ENCODE measurements at regions not wholly inside any gene's neighbourhood (a gene's known extent, or its start where the extent isn't known, plus 50 kb on each side); places are given as distances from the start of the nearest gene placed in this dataset.
"Not testable (repeated sequence)": the region's sequence is repeated elsewhere in the genome, so short reads cannot be mapped to it uniquely, and the experiment has no call there.

GRCh38 chr2:76174505-76174904 lies 463.8 kb upstream of the GCFC2 start:
- TF ChIP-seq CTCF (IDR thresholded peaks at IDR 0.05), result no peak
- Histone ChIP-seq H3K9me3 (no peaks in the 10 kb centered on the region), H3K4me1 (ENCODE audit: control insufficient read depth in 1 of 2, insufficient read depth in 1 of 2, low read depth in 1 of 2, low read length in 1 of 2) (no peaks in the 10 kb centered on the region), H3K36me3 (no peaks in the 10 kb centered on the region), H3K4me3 (ENCODE audit: low read depth in 1 of 2, low read length in 1 of 2) (no peak overlapping the region), H3K27me3 (no peaks in the 10 kb centered on the region), H3K27ac (no peak overlapping the region)

GRCh38 chr2:76173206-76173605 lies 462.5 kb upstream of the GCFC2 start:
- H3K27me3 ChIP-seq; H3K4me3 ChIP-seq (ENCODE audit: low read depth in 1 of 2, low read length in 1 of 2); H3K9me3 ChIP-seq: not testable (repeated sequence)

DNA sequence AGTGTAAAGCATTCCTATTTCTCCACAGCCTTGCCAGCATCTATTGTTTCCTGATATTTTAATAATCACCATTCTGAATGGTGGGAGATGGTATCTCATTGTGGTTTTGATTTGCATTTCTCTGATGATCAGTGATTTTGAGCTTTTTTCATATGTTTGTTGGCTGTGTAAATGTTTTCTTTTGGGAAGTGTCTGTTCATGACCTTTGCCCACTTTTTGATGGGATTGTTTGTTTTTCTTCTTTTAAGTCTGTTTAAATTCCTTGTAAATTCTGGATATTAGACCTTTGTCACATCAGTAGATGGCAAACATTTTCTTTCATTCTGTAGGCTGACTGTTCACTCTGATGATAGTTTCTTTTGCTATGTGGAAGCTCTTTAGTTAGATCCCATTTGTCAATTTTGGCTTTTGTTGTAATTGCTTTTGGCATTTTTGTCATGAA lies 461.5 kb upstream of the GCFC2 start:
- H3K36me3 ChIP-seq; H3K4me3 ChIP-seq (ENCODE audit: low read depth in 1 of 2, low read length in 1 of 2); H3K9me3 ChIP-seq; H3K4me1 ChIP-seq (ENCODE audit: control insufficient read depth in 1 of 2, insufficient read depth in 1 of 2, low read depth in 1 of 2, low read length in 1 of 2); H3K27me3 ChIP-seq; H3K27ac ChIP-seq: not testable (repeated sequence)

More at GRCh38 chr2:76173206-76173605, 462.5 kb upstream of the GCFC2 start:
- H3K36me3 ChIP-seq; H3K4me1 ChIP-seq (ENCODE audit: control insufficient read depth in 1 of 2, insufficient read depth in 1 of 2, low read depth in 1 of 2, low read length in 1 of 2); H3K27ac ChIP-seq: not testable (repeated sequence)

DNA sequence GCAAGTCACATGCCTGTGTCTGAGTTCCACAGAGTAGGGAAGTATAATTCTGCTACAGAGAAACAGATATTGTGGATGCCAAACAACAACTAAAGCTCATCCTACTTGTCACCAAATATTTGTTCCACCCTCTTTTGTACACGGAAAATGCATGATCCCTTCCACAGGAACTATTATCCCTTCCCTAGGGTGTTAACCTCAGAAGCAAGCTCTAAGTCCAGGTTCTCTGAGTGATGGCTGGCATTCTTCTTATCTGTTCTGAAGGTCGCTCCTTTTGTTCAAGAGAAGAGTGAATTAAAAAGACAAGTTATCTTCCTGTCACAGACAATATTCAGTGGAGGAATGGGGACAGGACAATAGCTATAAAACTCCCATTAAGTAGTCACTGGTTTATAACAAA lies 460.1 kb upstream of the GCFC2 start:
- H3K9me3 ChIP-seq, result no peaks in the 10 kb centered on the region
- H3K4me1 ChIP-seq (ENCODE audit: control insufficient read depth in 1 of 2, insufficient read depth in 1 of 2, low read depth in 1 of 2, low read length in 1 of 2), result no peaks in the 10 kb centered on the region
- H3K27me3 ChIP-seq, result no peaks in the 10 kb centered on the region
- no peak overlapping the region for H3K27ac ChIP-seq
- TF ChIP-seq CTCF (IDR thresholded peaks at IDR 0.05), result no peak
- no peak overlapping the region for H3K4me3 ChIP-seq (ENCODE audit: low read depth in 1 of 2, low read length in 1 of 2)
- no peaks in the 10 kb centered on the region for H3K36me3 ChIP-seq

DNA sequence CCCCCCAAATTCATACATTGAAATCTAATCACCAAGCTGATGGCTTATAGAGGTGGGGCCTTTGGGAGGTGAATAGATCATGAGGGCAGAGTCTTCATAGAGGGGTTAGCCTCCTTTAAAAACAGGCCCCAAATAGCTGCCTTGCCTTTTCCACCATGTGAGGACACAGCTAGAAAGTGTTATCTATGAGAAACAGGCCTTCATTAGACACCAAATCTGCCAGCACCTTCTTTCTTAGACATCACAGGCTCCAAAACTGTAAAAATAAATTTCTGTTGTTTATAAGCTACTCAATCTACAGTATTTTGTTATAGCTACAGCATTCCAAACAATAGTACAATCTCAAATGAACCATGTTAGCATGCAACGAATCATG lies 459.3 kb upstream of the GCFC2 start:
- no peak for TF ChIP-seq CTCF (IDR thresholded peaks at IDR 0.05)

DNA sequence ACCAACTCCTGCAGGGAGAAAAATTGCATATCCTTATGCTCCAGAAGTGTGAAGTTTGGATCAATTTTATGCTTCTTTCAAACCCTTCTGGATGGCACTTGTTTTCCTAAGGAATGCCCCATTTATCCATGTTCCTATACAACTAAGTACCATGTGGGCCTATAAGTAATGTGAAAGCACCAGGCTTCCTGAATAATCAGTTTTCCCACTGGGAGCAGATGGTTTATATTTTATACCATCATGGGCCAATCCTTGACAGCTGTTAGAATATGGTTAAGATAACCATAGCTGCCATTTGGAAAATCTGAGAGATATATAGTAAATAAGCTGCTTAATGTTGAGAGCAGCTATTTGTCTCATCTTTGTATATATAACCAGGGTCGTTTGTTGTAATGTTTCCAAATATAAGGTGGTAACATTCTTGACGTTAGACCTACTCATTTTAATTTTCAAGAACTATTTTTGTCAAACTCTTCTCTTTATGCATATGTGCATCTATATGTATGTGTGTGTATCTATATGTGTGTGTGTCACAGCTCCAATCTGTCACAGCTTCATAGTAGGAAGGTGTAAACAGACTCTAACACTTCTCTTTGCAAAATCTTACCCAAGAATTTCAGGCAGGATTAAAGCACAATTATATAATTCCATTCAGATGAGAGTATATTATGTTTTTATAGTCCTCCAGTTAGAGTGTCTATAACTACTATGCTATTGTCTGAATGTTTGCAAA lies 458.7 kb upstream of the GCFC2 start:
- Histone ChIP-seq H3K27ac (no peak overlapping the region), H3K27me3 (no peaks in the 10 kb centered on the region), H3K4me1 (ENCODE audit: control insufficient read depth in 1 of 2, insufficient read depth in 1 of 2, low read depth in 1 of 2, low read length in 1 of 2) (no peaks in the 10 kb centered on the region), H3K4me3 (ENCODE audit: low read depth in 1 of 2, low read length in 1 of 2) (no peak overlapping the region), H3K36me3 (no peaks in the 10 kb centered on the region), H3K9me3 (no peaks in the 10 kb centered on the region)
- no peak for TF ChIP-seq CTCF (IDR thresholded peaks at IDR 0.05)

More for the DNA sequence above, 459.3 kb upstream of the GCFC2 start:
- no peaks in the 10 kb centered on the region for H3K9me3 ChIP-seq
- no peak overlapping the region for H3K27ac ChIP-seq
- no peaks in the 10 kb centered on the region for H3K4me1 ChIP-seq (ENCODE audit: control insufficient read depth in 1 of 2, insufficient read depth in 1 of 2, low read depth in 1 of 2, low read length in 1 of 2)
- H3K36me3 ChIP-seq, result no peaks in the 10 kb centered on the region
- no peak overlapping the region for H3K4me3 ChIP-seq (ENCODE audit: low read depth in 1 of 2, low read length in 1 of 2)
- no peaks in the 10 kb centered on the region for H3K27me3 ChIP-seq

Measured in neutrophil (primary cell).